HCT116 (cell line): ENCODE measurements at regions not wholly inside any gene's neighbourhood (a gene's known extent, or its start where the extent isn't known, plus 50 kb on each side); places are given as distances from the start of the nearest gene placed in this dataset.

Source experiments
- ATAC-seq: fragments of 200-7000 bp; cut with Tn5 transposase; 2 replicates; pipeline ENCODE4 v1.9.1; 2020; ENCODE audit warnings: mild to moderate bottlenecking, moderate library complexity
- BruUV-seq: library from RNA; stranded (reverse); fragments of 400-500 nt; replicated peaks from 2 replicates; lab custom pipeline; 2021; lab: Mats Ljungman, UMichigan
- CTCF ChIA-PET: fragments of 300-600 bp; sonication (Branson Sonifier 250); formaldehyde crosslinking; loops from one replicate; lab custom pipeline; 2021; ENCODE audit warnings: antibody characterized with exemption; lab: Charles Lee
- POLR2A ChIA-PET: fragments of 300-600, 350-600 bp; sonication (Branson Sonifier 250); formaldehyde crosslinking; loops from one replicate; lab custom pipeline; 2021; ENCODE audit warnings: antibody characterized with exemption; lab: Charles Lee
- RAD21 ChIA-PET, 2 experiments: fragments of 300-600 bp; sonication (Branson Sonifier 250); formaldehyde crosslinking; loops; one replicate each; lab custom pipeline; 2023; ENCODE audit warnings: low total read pairs in 2 of 2; ENCODE audit not compliant: uncharacterized antibody in 2 of 2, unreplicated experiment in 2 of 2, low non-redundant PET in 1 of 2; lab: Charles Lee
- DNase-seq: peaks from one replicate; pipeline ENCODE4 v3.0.0-alpha.2; 2010; ENCODE audit warnings: low read depth, low spot score
- H2AFZ ChIP-seq: fragments of 200-600 bp; shearing (Covaris generic), sonication (generic); 2 replicates; pipeline ENCODE4 v1.6.1; 2017; ENCODE audit warnings: low read depth, mixed run types, mixed read lengths, antibody characterized with exemption, low read length; ENCODE audit not compliant: poor library complexity, severe bottlenecking
- H3K27ac ChIP-seq: 2 replicates; pipeline ENCODE4 v1.5.1; 2012; ENCODE audit warnings: low read depth, low read length
- H3K27me3 ChIP-seq: fragments of 200-600 bp; sonication (generic); 2 replicates; pipeline ENCODE4 v1.6.1; 2016; ENCODE audit warnings: mixed run types, low read length, mixed read lengths; ENCODE audit not compliant: insufficient read depth
- H3K36me3 ChIP-seq, 2 experiments: fragments of 200-500 bp in 1 of 2; fragments of 200-600 bp in 1 of 2; sonication (Bioruptor generic) in 1 of 2; sonication (generic) in 1 of 2; 2 replicates each; pipeline versions ENCODE4 v1.5.1 to v1.6.1; 2014 to 2016; ENCODE audit warnings: low read length in 2 of 2, inconsistent platforms in 1 of 2, mixed read lengths in 1 of 2, mixed run types in 1 of 2; ENCODE audit not compliant: insufficient read depth in 2 of 2, control insufficient read depth in 1 of 2
- H3K4me1 ChIP-seq, 2 experiments: fragments of 200-600 bp in 1 of 2; sonication (generic) in 1 of 2; 2 replicates each; pipeline versions ENCODE4 v1.5.1 to v1.6.1; 2012 to 2017; ENCODE audit warnings: low read length in 2 of 2, inconsistent platforms in 1 of 2, mild to moderate bottlenecking in 1 of 2, mixed read lengths in 1 of 2, mixed run types in 1 of 2, moderate library complexity in 1 of 2; ENCODE audit not compliant: insufficient read depth in 2 of 2, control insufficient read depth in 1 of 2
- H3K4me2 ChIP-seq: fragments of 200-600 bp; sonication (generic); 2 replicates; pipeline ENCODE4 v1.6.1; 2017; ENCODE audit warnings: mixed run types, low read length, mixed read lengths
- H3K4me3 ChIP-seq, 2 experiments: fragments of 200-600 bp in 1 of 2; sonication (generic) in 1 of 2; replicated peaks in 1 of 2; 2 replicates each; pipeline ENCODE4 v1.5.1; 2011 to 2016; ENCODE audit warnings: low read length in 2 of 2, control low read depth in 1 of 2, low read depth in 1 of 2, mild to moderate bottlenecking in 1 of 2, mixed read lengths in 1 of 2, mixed run types in 1 of 2
- H3K79me2 ChIP-seq: fragments of 200-600 bp; sonication (generic); 2 replicates; pipeline ENCODE4 v1.6.1; 2017; ENCODE audit warnings: mild to moderate bottlenecking, mixed run types, low read length, moderate library complexity, mixed read lengths; ENCODE audit not compliant: insufficient read depth
- H3K9ac ChIP-seq: fragments of 200-600 bp; sonication (generic); 2 replicates; pipeline ENCODE4 v1.6.1; 2016; ENCODE audit warnings: low read length, mixed read lengths
- H3K9me2 ChIP-seq: fragments of 200-600 bp; sonication (generic), shearing (Covaris generic); 2 replicates; pipeline ENCODE4 v1.6.1; 2017; ENCODE audit warnings: mixed run types, mild to moderate bottlenecking, moderate library complexity; ENCODE audit not compliant: insufficient read depth
- H3K9me3 ChIP-seq, 2 experiments: fragments of 200-500 bp in 1 of 2; fragments of 200-600 bp in 1 of 2; sonication (Bioruptor generic) in 1 of 2; sonication (generic) in 1 of 2; 2 replicates each; pipeline ENCODE4 v1.6.1; 2014 to 2017; ENCODE audit warnings: low read length in 2 of 2, mixed read lengths in 2 of 2, inconsistent platforms in 1 of 2, low read depth in 1 of 2, mild to moderate bottlenecking in 1 of 2, mixed run types in 1 of 2, moderate library complexity in 1 of 2; ENCODE audit not compliant: control insufficient read depth in 1 of 2, insufficient read depth in 1 of 2
- H4K20me1 ChIP-seq: fragments of 200-600 bp; sonication (generic), shearing (Covaris generic); 2 replicates; pipeline ENCODE4 v1.6.1; 2017; ENCODE audit warnings: mixed run types, mild to moderate bottlenecking, moderate library complexity; ENCODE audit not compliant: insufficient read depth
- CBX3 ChIP-seq: IDR thresholded peaks from 2 replicates; pipeline ENCODE4 v1.6.1; 2012; ENCODE audit warnings: low read depth
- CEBPB ChIP-seq: IDR thresholded peaks from 2 replicates; pipeline ENCODE4 v1.6.1; 2012; ENCODE audit warnings: low read depth
- EGR1 ChIP-seq: IDR thresholded peaks from 2 replicates; pipeline ENCODE4 v1.6.1; 2012; ENCODE audit warnings: low read depth
- ELF1 ChIP-seq: IDR thresholded peaks from 2 replicates; pipeline ENCODE4 v1.6.1; 2012; ENCODE audit warnings: low read depth, borderline replicate concordance
- EZH2 ChIP-seq: fragments of 200-600 bp; sonication (generic); IDR thresholded peaks from 2 replicates; pipeline ENCODE4 v1.6.1; 2017; ENCODE audit warnings: antibody characterized with exemption, mixed run types
- EZH2phosphoT487 ChIP-seq: fragments of 200-600 bp; IDR thresholded peaks from 2 replicates; pipeline ENCODE4 v1.6.1; 2018; ENCODE audit warnings: antibody characterized with exemption, borderline replicate concordance
- POLR2A ChIP-seq: IDR thresholded peaks from 2 replicates; pipeline ENCODE4 v1.7.0; 2011; ENCODE audit warnings: borderline replicate concordance; ENCODE audit not compliant: insufficient read depth, insufficient read length; ENCODE audit errors: extremely low read depth
- POLR2AphosphoS5 ChIP-seq: IDR thresholded peaks from 2 replicates; pipeline ENCODE4 v1.6.1; 2011; ENCODE audit warnings: mild to moderate bottlenecking, low read depth, low read length, moderate library complexity
- RAD21 ChIP-seq: IDR thresholded peaks from 2 replicates; pipeline ENCODE4 v1.6.1; 2012; ENCODE audit warnings: low read depth, mild to moderate bottlenecking
- SIN3A ChIP-seq: IDR thresholded peaks from 2 replicates; pipeline ENCODE4 v1.6.1; 2012; ENCODE audit warnings: low read depth
- SP1 ChIP-seq: IDR thresholded peaks from 2 replicates; pipeline ENCODE4 v1.6.1; 2012; ENCODE audit warnings: low read depth
- SRF ChIP-seq: IDR thresholded peaks from 2 replicates; pipeline ENCODE4 v1.6.1; 2012; ENCODE audit warnings: low read depth
- TCF7L2 ChIP-seq: IDR thresholded peaks from 2 replicates; pipeline ENCODE4 v1.7.0; 2011; ENCODE audit warnings: borderline replicate concordance, inconsistent platforms; ENCODE audit not compliant: insufficient read depth, insufficient read length; ENCODE audit errors: extremely low read depth
- YY1 ChIP-seq: IDR thresholded peaks from 2 replicates; pipeline ENCODE4 v1.6.1; 2011; ENCODE audit warnings: low read length, low read depth, moderate library complexity, mild to moderate bottlenecking; ENCODE audit not compliant: insufficient replicate concordance; ENCODE audit errors: extremely low read depth
- ZFX ChIP-seq: fragments of 450-650 bp; IDR thresholded peaks from 2 replicates; pipeline ENCODE4 v1.6.1; 2017
- ZNF274 ChIP-seq: fragments of 200-500 bp; sonication (Bioruptor generic); IDR thresholded peaks from 2 replicates; pipeline ENCODE4 v1.6.1; 2014; ENCODE audit warnings: mild to moderate bottlenecking, low read depth, low read length, inconsistent platforms
- intact Hi-C: fragments of 100-400 bp; cut with micrococcal nuclease; formaldehyde crosslinking; loops from 2 replicates; pipeline ENCODE4 v1.10.0; 2022
- TF ChIP-seq, protein P1 (sequence below): IDR thresholded peaks from 2 replicates; pipeline ENCODE4 v1.6.1; 2012
- TF ChIP-seq, protein P2 (sequence below): IDR thresholded peaks from 2 replicates; pipeline ENCODE4 v1.6.1; 2012
- TF ChIP-seq, protein P3 (sequence below), 3 experiments: fragments of 200-600 bp in 1 of 3; sonication (generic) in 1 of 3; IDR thresholded peaks in 2 of 3; conservative IDR thresholded peaks in 1 of 3; 2 replicates each; pipeline ENCODE4 v1.5.1; 2012 to 2017; ENCODE audit warnings: low read depth in 2 of 3, low read length in 2 of 3, antibody characterized with exemption in 1 of 3, borderline replicate concordance in 1 of 3, control low read depth in 1 of 3, mild to moderate bottlenecking in 1 of 3, mixed read lengths in 1 of 3, mixed run types in 1 of 3, moderate library complexity in 1 of 3; ENCODE audit not compliant: insufficient read depth in 1 of 3
- TF ChIP-seq, protein P4 (sequence below): IDR thresholded peaks from 2 replicates; pipeline ENCODE4 v1.6.1; 2012; ENCODE audit warnings: low read depth

DNA sequence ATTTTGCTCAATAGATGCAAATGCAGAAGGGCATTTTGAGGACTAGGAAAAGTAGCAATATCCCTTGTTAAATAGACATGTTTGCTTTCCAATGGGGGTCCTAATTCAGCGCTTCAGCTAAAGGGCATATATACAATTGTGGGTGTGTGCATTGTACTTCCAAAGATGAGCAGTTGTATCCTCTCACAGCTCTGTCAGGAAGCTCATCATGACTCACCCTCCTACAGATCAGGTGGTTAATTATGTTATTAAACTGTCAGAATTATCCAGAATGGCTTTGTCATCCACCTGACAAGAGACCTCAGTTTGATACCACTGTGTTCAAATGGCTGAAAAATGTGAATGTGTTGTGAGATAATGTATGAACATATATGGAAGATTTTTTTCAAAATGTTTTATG is 252.2 kb upstream of the MTNR1B start:
- Histone ChIP-seq H3K4me3 (no peak overlapping the region), H3K79me2 (no peaks in the 10 kb centered on the region), H3K27me3 (no peaks in the 10 kb centered on the region), H3K9me3 (no peaks in the 10 kb centered on the region), H4K20me1 (no peaks in the 10 kb centered on the region), H3K9ac (no peak overlapping the region), H3K9me2 (no peaks in the 10 kb centered on the region), H3K4me1 (no peaks in the 10 kb centered on the region), H3K27ac (no peak overlapping the region), H3K36me3 (no peaks in the 10 kb centered on the region), H3K4me2 (no peak overlapping the region), H2AFZ (no peak overlapping the region)
- no peak for DNase-seq
- intact Hi-C loops, result no loop called here
- CTCF ChIA-PET, result no interaction called here
- POLR2A ChIA-PET, result no interaction called here
- RAD21 ChIA-PET, result no interaction called here
- BruUV-seq, result no TSS peak
- TF ChIP-seq POLR2A (no peak), EGR1 (no peak), CEBPB (no peak), POLR2AphosphoS5 (no peak), SP1 (no peak), SIN3A (no peak), YY1 (no peak), CBX3 (no peak), TCF7L2 (no peak), SRF (no peak), EZH2phosphoT487 (no peak), ZNF274 (no peak), EZH2 (no peak), ZFX (no peak), ELF1 (no peak), RAD21 (no peak)
- TF ChIP-seq, protein P1, sequence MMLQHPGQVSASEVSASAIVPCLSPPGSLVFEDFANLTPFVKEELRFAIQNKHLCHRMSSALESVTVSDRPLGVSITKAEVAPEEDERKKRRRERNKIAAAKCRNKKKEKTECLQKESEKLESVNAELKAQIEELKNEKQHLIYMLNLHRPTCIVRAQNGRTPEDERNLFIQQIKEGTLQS, result no peak
- TF ChIP-seq, protein P2, sequence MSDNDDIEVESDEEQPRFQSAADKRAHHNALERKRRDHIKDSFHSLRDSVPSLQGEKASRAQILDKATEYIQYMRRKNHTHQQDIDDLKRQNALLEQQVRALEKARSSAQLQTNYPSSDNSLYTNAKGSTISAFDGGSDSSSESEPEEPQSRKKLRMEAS, result no peak
- TF ChIP-seq, protein P3, sequence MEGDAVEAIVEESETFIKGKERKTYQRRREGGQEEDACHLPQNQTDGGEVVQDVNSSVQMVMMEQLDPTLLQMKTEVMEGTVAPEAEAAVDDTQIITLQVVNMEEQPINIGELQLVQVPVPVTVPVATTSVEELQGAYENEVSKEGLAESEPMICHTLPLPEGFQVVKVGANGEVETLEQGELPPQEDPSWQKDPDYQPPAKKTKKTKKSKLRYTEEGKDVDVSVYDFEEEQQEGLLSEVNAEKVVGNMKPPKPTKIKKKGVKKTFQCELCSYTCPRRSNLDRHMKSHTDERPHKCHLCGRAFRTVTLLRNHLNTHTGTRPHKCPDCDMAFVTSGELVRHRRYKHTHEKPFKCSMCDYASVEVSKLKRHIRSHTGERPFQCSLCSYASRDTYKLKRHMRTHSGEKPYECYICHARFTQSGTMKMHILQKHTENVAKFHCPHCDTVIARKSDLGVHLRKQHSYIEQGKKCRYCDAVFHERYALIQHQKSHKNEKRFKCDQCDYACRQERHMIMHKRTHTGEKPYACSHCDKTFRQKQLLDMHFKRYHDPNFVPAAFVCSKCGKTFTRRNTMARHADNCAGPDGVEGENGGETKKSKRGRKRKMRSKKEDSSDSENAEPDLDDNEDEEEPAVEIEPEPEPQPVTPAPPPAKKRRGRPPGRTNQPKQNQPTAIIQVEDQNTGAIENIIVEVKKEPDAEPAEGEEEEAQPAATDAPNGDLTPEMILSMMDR (IDR thresholded peaks at IDR 0.05 in 2 of 3, conservative IDR thresholded peaks at IDR 0.05 in 1 of 3; ENCODE audit: borderline replicate concordance in 1 of 3, insufficient read depth in 1 of 3, low read depth in 2 of 3, low read length in 2 of 3), result no peak
- TF ChIP-seq, protein P4, sequence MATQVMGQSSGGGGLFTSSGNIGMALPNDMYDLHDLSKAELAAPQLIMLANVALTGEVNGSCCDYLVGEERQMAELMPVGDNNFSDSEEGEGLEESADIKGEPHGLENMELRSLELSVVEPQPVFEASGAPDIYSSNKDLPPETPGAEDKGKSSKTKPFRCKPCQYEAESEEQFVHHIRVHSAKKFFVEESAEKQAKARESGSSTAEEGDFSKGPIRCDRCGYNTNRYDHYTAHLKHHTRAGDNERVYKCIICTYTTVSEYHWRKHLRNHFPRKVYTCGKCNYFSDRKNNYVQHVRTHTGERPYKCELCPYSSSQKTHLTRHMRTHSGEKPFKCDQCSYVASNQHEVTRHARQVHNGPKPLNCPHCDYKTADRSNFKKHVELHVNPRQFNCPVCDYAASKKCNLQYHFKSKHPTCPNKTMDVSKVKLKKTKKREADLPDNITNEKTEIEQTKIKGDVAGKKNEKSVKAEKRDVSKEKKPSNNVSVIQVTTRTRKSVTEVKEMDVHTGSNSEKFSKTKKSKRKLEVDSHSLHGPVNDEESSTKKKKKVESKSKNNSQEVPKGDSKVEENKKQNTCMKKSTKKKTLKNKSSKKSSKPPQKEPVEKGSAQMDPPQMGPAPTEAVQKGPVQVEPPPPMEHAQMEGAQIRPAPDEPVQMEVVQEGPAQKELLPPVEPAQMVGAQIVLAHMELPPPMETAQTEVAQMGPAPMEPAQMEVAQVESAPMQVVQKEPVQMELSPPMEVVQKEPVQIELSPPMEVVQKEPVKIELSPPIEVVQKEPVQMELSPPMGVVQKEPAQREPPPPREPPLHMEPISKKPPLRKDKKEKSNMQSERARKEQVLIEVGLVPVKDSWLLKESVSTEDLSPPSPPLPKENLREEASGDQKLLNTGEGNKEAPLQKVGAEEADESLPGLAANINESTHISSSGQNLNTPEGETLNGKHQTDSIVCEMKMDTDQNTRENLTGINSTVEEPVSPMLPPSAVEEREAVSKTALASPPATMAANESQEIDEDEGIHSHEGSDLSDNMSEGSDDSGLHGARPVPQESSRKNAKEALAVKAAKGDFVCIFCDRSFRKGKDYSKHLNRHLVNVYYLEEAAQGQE, result no peak
- ATAC-seq, result no peak
